Retina (tissue), 1 donor: ENCODE measurements at regions not wholly inside any gene's neighbourhood (a gene's known extent, or its start where the extent isn't known, plus 50 kb on each side); places are given as distances from the start of the nearest gene placed in this dataset.
A peak's percentile ranks its signal among the peaks of the same experiment; 100 is the strongest.
"Not testable (repeated sequence)": the region's sequence is repeated elsewhere in the genome, so short reads cannot be mapped to it uniquely, and the experiment has no call there.

Source experiments
- DNase-seq: peaks from one replicate; pipeline ENCODE4 v3.0.0-alpha.2; 2016

DNA sequence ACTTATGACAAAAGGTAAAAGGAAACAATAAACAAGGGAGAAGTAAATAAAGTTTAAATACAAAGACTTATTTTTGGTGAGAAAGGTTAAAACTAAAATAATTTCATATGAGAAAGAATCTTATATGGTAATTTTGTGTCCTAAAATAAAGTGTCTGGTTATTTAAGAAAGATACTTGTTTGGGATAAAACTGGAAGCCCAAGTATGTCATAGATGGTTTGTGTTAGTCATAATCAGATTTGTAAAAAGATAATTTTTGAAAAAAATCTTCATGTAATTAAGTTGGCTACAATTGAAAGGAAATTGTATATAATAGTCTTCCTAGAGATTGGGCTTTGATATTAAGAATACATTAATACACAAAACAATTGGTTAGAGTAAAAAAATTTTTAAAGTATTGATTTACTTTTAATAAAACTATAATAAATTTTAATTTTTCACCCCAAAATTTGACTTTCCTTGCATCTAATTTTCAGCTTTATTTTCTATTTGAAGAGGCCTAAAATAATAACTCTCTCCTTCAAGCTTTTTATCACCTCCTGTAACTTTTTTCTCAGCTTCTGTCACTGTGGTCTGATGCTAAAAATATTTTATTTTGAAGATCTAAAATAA, 315.6 kb downstream of the SLITRK5 start:
- no peak for DNase-seq

DNA sequence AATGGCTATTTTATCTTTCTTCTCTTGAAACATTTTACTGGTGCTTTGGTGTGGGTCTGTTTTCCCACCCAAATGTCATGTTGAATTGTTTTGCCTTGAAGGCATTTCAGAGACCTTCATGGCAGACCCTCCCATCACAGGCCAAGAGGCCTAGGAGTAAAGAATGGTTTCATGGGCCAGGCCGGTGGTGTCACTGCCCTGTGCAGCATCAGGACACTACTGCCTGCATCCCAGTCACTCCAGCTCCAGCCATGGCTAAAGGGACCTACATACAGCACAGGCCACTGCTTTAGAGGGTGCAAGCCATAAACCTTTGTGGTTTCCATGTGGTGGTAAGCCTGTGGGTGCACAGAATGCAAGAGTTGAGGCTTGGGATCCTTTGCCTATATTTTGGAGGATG, 326.9 kb downstream of the SLITRK5 start:
- no peak for DNase-seq

DNA sequence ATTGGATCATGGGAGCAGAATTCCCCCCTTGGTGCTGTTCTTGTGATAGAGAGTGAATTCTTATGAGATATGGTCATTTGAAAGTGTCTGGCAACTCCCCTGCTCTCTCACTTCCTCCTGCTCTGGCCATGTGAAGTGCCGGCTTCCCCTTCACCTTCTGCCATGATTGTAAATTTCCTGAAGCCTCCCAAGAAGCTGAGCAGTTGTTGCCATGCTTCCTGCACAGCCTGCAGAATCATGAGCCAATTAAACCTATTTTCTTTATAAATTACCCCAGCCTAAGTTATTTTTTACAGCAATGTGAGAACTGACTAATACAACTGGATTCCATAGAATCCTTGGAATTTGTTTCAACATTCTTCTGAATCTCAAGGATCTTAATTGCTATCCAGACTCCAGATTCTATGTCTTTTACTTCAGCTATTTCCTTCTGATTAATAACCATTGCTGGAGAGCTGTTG, 328.1 kb downstream of the SLITRK5 start:
- no peak for DNase-seq

DNA sequence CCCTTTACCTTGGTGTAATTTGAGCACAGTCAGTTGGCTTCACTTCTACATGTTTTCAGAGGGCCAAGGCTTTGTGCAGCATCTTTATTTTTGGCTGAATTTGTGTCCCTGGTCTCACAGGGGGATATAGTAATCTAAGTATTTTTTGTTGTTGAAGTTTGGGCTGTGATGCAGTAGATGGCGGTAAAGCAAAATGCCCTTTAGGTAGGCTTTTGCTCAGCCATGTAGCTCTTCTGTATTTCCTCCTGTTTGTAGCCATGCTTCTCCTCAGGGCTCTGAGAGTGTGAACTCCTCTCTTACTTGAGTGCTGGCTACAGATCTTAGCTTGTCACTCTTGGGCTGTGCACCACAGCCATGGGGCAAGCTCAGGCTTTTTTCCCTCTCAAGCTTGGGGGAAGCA, 328.6 kb downstream of the SLITRK5 start:
- no peak for DNase-seq

DNA sequence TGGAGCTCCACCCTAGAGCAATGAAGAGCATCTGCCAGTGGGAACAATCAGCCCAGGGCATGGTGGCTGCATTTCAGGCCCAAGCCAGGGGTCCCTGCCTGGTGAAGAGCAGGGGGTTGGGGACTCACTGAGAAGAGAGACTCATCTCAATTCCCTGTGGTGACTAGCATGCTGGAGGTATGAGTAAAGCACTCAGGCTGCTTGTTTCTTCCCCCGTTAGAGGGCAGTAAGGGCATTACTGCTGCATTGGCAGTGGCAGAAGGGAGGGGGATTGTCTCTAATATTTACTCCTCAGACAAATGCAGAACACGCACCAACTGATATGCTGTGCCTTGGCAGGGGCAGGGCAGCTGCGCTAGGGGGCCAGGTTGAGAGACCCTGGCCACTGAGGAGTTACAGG, 329.1 kb downstream of the SLITRK5 start:
- DNase-seq, result no peak

DNA sequence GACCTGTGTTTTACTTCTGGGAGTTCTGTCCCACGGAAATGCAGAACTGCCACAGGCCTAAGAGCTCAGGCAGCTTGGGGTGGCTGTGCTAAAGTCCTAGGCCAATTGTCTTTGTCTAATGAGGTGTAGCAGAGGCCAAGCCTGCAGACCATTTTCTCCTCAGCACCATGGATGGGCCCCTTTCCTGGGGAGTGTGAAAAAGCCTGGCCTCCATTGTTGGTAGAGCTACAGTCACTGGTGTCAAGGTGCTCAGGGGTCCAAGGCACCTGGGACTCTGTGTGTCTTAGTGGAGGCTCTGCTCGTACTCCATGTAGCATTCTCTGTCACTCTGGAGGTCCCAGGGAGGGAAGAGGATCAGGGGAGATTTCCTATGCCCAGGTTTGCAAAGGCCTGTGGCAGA, 329.6 kb downstream of the SLITRK5 start:
- DNase-seq, result no peak

DNA sequence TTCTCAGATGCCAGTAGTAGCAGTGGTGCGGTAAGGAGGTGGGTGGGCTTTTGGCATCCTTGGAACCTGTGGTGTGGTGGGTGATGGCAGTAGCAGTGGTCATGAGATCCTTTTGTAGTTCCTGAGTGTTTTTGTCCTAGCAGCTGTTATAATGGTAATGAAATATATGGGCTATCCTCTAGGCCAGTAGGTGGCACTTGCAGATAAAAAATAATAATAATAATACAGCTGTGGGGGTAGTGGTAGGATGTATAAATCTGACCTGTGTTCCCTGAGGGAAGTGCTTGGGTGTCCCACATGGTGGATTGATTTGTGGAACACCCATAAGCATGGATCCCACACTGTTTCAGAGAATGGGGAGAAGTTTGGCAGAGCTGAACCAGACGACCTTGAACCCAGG, 334.0 kb downstream of the SLITRK5 start:
- DNase-seq, result no peak

DNA sequence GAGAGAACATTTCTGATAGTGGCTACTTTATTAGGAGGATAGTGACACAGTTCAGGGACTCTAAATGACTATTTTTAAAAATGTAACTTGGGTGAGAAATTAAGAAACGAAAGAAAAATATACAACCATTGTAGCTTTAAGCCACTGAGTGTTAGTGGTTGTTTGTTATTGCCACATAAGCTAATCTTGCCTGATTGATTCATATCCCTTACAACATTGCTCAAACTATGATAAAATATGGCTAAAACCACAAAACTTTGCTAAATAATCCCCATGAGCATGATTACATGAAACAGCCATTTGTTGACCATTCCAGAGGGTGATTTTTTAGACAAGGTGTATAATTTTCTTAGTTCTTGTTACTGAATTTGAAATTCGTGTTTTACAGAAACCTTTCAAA, 343.4 kb downstream of the SLITRK5 start:
- no peak for DNase-seq

DNA sequence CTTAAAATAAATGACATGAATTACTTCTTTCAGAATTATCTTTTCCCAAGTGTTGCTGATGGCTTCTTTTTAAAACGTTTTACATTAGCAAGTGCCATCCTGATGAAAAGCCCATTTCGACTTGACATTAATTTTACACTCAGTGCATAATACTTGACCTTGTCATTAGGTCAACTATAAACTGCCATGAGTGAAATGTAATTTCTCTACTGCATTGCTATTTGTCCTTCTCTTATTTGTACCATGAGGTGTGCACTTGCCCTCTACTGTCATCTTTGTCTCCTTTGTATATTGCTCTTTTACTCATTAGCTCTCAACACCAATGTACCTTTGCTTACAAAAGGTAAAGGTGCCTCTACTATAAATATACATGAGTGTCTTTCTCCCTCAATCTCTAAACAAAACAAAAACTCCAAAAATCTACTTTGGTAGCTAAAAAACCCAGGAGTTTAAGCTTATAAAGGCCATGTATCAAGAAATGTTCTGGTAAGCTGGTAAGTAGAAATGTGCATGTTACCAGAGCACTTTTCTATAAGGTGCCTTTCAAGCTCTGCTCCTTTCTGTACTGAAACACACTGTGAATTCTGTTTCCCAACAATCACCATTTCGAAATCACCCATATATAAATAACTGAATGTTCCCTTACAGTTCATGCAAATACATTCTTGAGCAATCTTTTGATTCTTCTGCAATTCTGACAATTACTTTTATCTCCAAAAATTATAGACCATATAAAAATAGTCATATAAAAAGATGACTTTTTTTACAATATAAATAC, 351.4 kb downstream of the SLITRK5 start:
- DNase-seq, result no peak

DNA sequence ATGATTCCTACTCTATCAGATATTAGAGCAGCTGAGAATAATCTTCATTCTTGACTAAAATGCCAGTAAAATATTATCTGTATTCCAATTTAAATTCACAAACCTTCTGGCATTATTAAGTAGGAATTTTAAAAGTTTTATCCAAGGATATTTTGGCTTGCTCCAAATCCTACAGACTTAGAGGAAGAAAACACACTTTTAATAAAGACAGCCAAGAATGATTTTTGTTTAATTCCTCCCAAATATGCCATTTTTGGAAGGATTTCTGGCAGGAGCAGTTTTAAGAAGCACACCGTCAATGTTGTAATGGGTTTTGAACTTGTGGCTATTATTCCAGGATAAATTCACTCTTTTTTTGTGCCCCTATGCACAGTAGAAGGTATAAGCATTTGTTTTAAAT, 355.1 kb downstream of the SLITRK5 start:
- DNase-seq, result no peak

DNA sequence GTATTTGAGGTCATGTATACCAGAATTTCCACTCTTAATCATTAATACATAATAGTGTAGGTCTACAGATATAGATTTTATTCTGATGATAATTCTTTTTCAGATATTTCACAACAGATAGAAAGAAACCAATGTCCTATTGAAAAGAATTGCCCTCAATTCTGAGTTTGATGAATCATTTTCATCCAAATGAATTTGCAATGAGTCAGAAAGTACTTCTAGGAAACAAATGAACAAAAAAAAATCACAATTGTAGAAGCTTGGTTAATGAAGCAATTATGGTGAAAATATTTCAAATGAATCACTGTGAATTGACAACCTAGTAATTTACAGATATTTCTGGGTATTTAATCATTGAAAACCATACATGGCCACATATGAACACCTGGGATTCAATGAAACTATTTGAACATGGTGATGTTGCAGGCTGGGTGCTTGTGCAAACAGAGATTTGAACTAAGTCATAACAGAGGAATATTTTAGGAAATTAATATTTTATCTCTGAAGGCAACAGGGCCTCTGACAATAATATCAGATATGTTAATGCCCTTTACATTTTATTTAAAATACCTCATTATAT, 360.9 kb downstream of the SLITRK5 start:
- DNase-seq, result no peak

DNA sequence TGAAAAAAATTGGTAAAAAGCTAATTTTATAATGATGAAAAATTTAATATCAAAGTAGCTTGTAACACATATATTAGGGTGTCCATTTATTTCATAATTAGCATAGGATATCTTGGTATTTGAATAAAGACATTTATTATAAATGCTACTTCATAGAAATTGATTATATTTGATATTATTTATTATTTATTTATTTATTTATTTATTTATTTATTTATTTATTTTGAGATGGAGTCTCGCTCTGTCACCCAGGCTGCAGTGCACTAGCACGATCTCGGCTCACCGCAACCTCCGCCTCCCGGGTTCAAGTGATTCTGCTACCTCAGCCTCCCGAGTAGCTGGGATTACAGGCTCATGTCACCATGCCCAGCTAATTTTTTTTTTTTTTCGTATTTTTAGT, 365.0 kb downstream of the SLITRK5 start:
- DNase-seq, result not testable (repeated sequence)

DNA sequence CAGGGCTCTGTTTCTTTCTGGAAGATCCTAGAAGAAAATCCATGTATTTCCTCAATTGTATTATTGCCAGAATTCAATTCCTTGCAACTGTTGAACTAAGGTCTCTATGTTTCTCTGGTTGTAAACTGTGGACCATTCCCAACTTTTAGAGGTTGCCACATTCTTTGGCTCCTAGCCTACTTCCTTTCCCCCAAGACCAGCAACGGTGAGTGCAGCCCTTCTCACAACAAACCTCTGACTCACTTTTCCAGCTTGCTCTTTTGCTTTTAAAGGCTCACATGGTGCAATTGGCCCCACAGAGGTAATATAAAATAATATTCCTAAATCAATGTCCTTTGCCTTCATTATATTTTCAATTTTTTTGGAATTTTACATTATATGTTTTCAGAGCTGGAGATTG, 371.3 kb downstream of the SLITRK5 start:
- no peak for DNase-seq

DNA sequence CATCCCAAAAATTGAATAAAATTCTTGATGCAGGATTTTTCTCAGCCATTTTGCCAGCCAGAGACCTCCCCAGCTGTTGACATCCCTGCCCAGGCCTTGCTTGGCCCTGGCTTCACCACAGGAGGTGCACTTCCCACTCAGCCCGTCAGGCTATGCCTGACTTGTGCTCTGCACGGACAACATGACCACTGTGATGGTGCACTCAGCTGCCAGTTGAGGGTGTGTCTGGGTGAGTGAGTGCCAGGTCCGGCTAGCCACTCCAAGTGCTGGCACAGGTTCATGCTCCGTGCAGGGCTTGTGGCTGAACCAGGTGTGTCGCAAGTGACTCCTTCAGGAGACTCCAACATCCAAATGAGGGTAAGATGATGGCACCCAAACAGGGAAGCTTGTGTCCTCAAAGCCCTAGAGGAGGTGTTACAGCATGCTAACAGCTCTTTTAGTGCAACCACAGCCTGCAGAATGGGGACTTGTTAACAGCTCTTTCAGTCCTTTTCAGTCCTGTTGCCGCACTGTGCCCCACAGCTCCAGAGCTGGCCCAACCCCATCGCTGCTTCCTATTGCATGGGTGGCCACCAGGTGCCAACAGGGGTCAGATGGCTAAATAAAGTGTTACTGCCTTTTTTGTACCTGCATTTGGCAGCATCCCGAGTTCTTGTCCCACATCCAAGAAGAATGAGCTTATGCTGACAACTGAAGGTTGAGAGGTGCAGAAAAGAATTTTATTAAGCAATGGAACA, 380.7 kb downstream of the SLITRK5 start:
- no peak for DNase-seq

DNA sequence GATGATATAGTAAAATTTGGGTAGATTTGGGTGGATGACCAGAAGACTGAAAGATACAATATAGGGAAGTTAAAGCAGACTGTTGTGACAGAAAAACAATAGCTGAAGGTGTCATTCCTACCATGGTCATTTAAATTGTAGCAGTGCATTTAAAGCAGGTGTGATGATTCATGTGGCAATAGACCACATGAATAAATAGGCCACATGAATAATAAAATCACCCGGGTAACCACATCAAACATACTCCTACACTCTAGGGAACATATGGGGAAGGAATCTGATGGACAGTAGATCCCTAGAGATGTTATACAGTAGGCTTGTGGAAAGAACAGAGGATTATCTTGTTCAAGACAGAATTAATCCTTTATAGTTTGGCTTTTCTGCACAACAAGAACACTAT, 392.6 kb downstream of the SLITRK5 start:
- DNase-seq, result no peak

DNA sequence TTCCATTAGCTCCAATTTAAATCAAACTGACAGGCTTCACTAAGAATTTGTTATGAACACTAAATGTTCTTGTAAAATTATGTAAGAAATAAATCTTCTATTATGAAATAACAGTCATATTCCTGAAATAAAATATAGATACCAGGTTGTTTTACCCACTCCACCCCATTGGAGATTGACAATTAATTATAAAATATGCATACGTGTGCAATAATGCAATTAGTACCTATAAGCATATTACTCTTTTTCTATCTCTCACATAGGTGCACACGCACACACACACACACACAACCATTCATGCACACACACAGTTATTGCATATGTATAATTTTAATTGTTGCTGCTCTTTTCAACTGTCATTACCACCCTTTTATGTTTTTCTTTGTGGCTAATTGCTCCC, 395.7 kb downstream of the SLITRK5 start:
- peak; percentile 4 for DNase-seq

DNA sequence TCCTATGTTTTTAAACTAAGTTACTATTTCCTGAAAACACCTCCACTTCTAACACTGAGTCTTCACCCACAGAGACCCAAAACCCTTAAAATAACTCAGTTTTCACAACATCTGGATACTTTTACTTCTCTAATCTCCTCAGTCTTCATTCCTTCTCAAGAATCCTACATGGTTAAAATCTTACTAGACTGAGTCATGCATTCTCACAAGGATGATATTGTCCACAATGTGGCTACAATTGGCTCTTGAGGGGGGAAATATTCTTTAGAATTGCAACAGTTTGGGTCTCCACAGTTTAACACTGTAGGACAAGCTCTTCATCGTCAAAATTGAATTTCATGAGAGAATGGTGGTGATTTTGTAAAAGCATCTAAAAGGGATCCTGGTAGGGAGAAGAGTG, 397.1 kb downstream of the SLITRK5 start:
- no peak for DNase-seq

DNA sequence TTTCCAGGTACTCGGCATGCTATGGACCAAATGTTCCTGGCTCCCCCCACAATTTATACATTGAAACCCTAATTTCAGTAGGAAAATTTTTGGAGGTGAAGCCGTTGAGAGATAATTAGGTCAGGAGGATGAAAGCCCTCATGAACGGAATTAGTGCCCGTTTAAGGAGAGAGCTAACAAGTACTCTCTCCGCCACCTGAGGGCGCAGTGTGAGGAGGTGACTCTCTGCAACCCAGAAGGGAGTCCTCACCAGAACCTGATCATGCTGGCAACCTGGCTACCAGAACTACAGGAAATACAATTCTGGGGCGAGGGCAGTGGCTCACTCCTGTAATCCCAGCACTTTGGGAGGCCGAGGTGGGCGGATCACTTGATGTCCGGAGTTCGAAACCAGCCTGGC, 397.8 kb downstream of the SLITRK5 start:
- DNase-seq, result no peak

DNA sequence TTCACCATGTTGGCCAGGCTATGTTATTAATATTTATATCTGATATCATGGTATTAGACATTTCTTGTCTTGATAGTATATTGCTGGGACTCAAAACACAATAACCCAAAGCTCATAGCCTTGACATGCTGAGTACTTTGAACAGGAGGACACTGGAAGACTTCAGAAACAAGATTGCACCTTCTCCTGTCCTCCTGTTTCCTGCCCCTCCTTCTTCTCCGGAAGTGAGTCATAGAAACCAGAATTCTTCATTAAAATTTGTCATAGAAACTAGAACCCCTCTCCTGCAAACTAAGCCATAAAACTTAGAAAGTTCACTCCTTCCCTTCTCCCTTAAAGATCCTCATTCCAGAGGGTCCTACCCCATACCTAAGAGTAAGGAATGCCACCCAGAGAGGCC, 400.2 kb downstream of the SLITRK5 start:
- DNase-seq, result no peak

DNA sequence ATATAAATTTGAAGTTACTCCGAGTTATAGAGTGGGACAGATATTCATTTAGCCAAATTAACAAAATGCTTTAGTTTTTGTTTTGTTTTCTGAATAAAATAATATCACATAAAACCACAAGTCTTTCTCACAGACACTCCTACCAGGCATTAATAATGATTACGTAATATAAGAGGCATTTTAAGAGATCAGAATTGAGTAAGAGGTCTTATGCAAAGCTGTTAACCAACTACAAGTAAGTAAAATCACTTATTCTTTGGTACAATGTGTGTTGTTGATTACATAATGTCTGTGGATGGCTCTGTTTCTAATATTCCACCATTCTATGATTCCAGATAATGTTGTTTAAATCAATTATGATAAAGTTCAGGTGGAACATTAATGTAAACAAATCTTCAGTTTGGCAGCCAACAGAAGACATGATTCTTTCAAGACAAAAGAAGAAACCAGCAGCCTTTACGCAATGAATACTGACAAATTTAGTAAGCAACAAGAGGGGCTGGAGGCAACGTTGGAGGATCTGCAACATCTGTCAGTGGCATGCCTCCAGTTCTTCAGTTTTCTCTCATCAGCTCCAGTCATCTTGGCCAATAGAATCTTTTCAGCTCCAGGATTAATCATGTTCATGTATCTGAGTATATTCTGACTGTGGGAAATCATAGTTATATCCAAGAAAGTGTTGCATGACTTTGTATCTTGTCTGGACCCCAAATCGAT, 403.8 kb downstream of the SLITRK5 start:
- DNase-seq, result no peak

DNA sequence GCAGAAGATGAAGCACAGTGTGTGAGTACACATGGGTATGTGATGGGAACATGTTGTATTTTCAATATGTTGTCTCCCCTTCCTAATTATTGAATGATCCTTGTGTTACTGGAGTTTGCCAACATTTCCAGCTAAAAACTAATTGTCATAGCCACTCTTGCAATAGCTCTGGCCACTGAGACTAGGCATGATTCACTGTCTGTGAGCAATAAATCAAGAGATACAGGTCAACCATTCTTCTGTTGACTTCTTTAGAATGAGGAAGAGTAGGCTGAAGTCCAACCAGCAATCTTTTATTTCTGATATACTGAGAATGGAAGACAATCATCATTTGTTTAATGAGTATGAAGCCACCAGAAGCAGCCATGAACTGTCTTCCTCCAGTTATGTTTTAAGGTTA, 413.9 kb downstream of the SLITRK5 start:
- DNase-seq, result no peak

DNA sequence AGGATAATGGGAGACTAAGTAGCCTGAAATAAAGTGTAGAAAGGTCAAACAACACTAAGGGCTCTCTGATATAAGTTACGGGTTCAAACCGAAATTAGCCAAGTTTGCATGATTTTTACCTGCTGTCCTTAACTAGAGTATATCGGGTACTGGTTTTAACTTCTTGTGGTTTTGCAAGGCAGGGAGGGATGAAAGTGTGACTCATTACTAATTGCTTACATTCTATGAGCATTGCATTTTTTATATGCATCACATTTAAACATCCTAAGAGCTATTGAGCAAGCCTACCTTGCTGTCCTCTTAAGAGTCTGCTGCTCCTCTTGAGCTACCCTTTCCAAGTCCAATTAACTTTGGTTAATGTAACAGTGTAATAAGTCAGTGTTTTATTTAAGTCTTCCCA, 415.4 kb downstream of the SLITRK5 start:
- DNase-seq, result no peak

DNA sequence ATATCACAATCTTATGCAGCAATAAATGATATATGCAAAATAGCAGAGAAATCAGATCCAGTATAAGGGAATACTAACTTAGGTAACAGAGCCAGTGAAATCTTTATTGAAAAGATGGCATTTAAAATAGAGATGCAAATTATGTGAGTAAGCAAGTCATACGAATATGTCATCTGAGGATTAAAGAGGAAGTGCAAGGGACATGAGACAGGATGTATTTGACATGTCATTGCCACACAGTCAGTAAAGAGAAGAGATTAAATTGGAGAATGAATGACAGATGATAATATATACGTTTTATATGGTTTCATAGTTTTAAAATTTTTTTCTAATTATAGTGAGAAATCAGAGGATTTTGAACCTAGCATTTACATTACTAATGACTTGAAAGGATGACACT, 426.4 kb downstream of the SLITRK5 start:
- no peak for DNase-seq
